Keratinocyte (primary cell): ENCODE measurements at regions not wholly inside any gene's neighbourhood (a gene's known extent, or its start where the extent isn't known, plus 50 kb on each side); places are given as distances from the start of the nearest gene placed in this dataset.

Experiments
- EZH2 ChIP-seq: IDR thresholded peaks from one replicate; pipeline ENCODE4 v1.6.1; 2012; ENCODE audit warnings: inconsistent platforms, mild to moderate bottlenecking, low read length, moderate library complexity
- TF ChIP-seq, protein P1 (sequence below), 3 experiments: IDR thresholded peaks in 1 of 3; conservative IDR thresholded peaks in 1 of 3; optimal IDR thresholded peaks in 1 of 3; 2 replicates in 2 of 3; 3 replicates in 1 of 3; pipeline versions ENCODE3 to v1.5.1; 2011; ENCODE audit warnings: low read length in 3 of 3, mild to moderate bottlenecking in 3 of 3, moderate library complexity in 2 of 3, control low read depth in 1 of 3, inconsistent platforms in 1 of 3; ENCODE audit not compliant: insufficient read depth in 2 of 3; ENCODE audit errors: extremely low read depth in 1 of 3

DNA sequence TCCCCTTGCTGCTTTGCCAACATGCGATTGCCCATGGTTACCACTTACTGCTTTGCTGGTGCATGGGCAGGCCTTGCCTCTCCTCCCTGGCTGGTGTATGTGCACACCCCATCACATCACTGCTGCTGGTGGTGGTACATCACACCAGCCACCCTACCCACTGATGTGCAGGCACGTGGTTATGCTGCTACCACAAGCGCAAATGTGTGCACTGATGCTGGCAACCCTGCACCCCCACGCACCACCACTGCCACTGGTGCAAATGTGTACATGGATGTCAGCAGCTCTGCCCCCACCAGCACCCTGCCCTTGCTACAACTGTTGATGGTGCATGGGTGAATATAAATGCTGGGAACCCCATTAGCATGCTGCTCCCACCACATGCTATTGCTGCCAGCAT, 261.7 kb downstream of the AEBP2 start:
- TF ChIP-seq EZH2, result no peak
- TF ChIP-seq, protein P1, sequence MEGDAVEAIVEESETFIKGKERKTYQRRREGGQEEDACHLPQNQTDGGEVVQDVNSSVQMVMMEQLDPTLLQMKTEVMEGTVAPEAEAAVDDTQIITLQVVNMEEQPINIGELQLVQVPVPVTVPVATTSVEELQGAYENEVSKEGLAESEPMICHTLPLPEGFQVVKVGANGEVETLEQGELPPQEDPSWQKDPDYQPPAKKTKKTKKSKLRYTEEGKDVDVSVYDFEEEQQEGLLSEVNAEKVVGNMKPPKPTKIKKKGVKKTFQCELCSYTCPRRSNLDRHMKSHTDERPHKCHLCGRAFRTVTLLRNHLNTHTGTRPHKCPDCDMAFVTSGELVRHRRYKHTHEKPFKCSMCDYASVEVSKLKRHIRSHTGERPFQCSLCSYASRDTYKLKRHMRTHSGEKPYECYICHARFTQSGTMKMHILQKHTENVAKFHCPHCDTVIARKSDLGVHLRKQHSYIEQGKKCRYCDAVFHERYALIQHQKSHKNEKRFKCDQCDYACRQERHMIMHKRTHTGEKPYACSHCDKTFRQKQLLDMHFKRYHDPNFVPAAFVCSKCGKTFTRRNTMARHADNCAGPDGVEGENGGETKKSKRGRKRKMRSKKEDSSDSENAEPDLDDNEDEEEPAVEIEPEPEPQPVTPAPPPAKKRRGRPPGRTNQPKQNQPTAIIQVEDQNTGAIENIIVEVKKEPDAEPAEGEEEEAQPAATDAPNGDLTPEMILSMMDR (optimal IDR thresholded peaks at IDR 0.05 in 1 of 3, IDR thresholded peaks at IDR 0.05 in 1 of 3, conservative IDR thresholded peaks at IDR 0.05 in 1 of 3; ENCODE audit: extremely low read depth in 1 of 3, insufficient read depth in 2 of 3, low read length in 3 of 3), result no peak
